ENCODE measurements at regions not wholly inside any gene's neighbourhood (a gene's known extent, or its start where the extent isn't known, plus 50 kb on each side); places are given as distances from the start of the nearest gene placed in this dataset.

- Histone ChIP-seq H2AFZ (ENCODE audit: low read length) (no peak overlapping the region), H3K9me2 (ENCODE audit: low read depth, low read length) (no peaks in the 10 kb centered on the region), H3F3A (ENCODE audit: insufficient read depth, low read length) (no peaks in the 10 kb centered on the region), H3K4me2 (ENCODE audit: low read length) (no peak overlapping the region), H3K9me3 (ENCODE audit: low read length) (no peaks in the 10 kb centered on the region), H3K4me3 (ENCODE audit: low read depth, low read length, poor library complexity, severe bottlenecking) (no peak overlapping the region), H3K4me1 (ENCODE audit: insufficient read depth, low read length, severe bottlenecking) (no peaks in the 10 kb centered on the region), H3K27me3 (ENCODE audit: insufficient read depth, low read length) (no peaks in the 10 kb centered on the region), H3K79me2 (ENCODE audit: insufficient read depth, low read length) (no peaks in the 10 kb centered on the region), H3K27ac (ENCODE audit: low read depth, low read length, poor library complexity, severe bottlenecking) (no peak overlapping the region), H3K9ac (ENCODE audit: low read length) (no peak overlapping the region), H4K20me1 (ENCODE audit: insufficient read depth, low read length) (no peaks in the 10 kb centered on the region), H3K36me3 (ENCODE audit: insufficient read depth, low read length) (no peaks in the 10 kb centered on the region)
- no peak for TF ChIP-seq EZH2 (IDR thresholded peaks at IDR 0.05; ENCODE audit: borderline replicate concordance, low read length)
These were observed 304.5 kb upstream of the FANCL start for GRCh38 chr2:58545300-58546280.

- Histone ChIP-seq H3K36me3 (ENCODE audit: insufficient read depth, low read length) (no peaks in the 10 kb centered on the region), H3K27me3 (ENCODE audit: insufficient read depth, low read length) (no peaks in the 10 kb centered on the region), H3K4me1 (ENCODE audit: insufficient read depth, low read length, severe bottlenecking) (no peaks in the 10 kb centered on the region), H4K20me1 (ENCODE audit: insufficient read depth, low read length) (no peaks in the 10 kb centered on the region), H3K4me2 (ENCODE audit: low read length) (no peak overlapping the region), H3F3A (ENCODE audit: insufficient read depth, low read length) (no peaks in the 10 kb centered on the region), H3K9ac (ENCODE audit: low read length) (no peak overlapping the region), H3K4me3 (ENCODE audit: low read depth, low read length, poor library complexity, severe bottlenecking) (no peak overlapping the region), H2AFZ (ENCODE audit: low read length) (no peak overlapping the region), H3K27ac (ENCODE audit: low read depth, low read length, poor library complexity, severe bottlenecking) (no peak overlapping the region), H3K79me2 (ENCODE audit: insufficient read depth, low read length) (no peaks in the 10 kb centered on the region), H3K9me2 (ENCODE audit: low read depth, low read length) (no peaks in the 10 kb centered on the region), H3K9me3 (ENCODE audit: low read length) (no peaks in the 10 kb centered on the region)
- TF ChIP-seq EZH2 (IDR thresholded peaks at IDR 0.05; ENCODE audit: borderline replicate concordance, low read length) (no peak), CTCF (IDR thresholded peaks at IDR 0.05; ENCODE audit: low read length) (no peak)
These were observed 302.3 kb upstream of the FANCL start for GRCh38 chr2:58543442-58543841.

- H3F3A ChIP-seq (ENCODE audit: insufficient read depth, low read length) = no peaks in the 10 kb centered on the region
- no peaks in the 10 kb centered on the region for H3K27me3 ChIP-seq (ENCODE audit: insufficient read depth, low read length)
- no peak overlapping the region for H2AFZ ChIP-seq (ENCODE audit: low read length)
- no peak overlapping the region for H3K9ac ChIP-seq (ENCODE audit: low read length)
- TF ChIP-seq EZH2 (IDR thresholded peaks at IDR 0.05; ENCODE audit: borderline replicate concordance, low read length) (no peak), CTCF (IDR thresholded peaks at IDR 0.05; ENCODE audit: low read length) (no peak)
- no peak overlapping the region for H3K27ac ChIP-seq (ENCODE audit: low read depth, low read length, poor library complexity, severe bottlenecking)
- no peaks in the 10 kb centered on the region for H3K4me1 ChIP-seq (ENCODE audit: insufficient read depth, low read length, severe bottlenecking)
- H4K20me1 ChIP-seq (ENCODE audit: insufficient read depth, low read length) = no peaks in the 10 kb centered on the region
- H3K4me2 ChIP-seq (ENCODE audit: low read length) = no peak overlapping the region
- H3K9me2 ChIP-seq (ENCODE audit: low read depth, low read length) = no peaks in the 10 kb centered on the region
- no peaks in the 10 kb centered on the region for H3K36me3 ChIP-seq (ENCODE audit: insufficient read depth, low read length)
- H3K4me3 ChIP-seq (ENCODE audit: low read depth, low read length, poor library complexity, severe bottlenecking) = no peak overlapping the region
- H3K9me3 ChIP-seq (ENCODE audit: low read length) = no peaks in the 10 kb centered on the region
- H3K79me2 ChIP-seq (ENCODE audit: insufficient read depth, low read length) = no peaks in the 10 kb centered on the region
These were observed 300.4 kb upstream of the FANCL start for GRCh38 chr2:58541511-58541910.

All from OCI-LY1 (cell line).